ENCODE measurements at regions not wholly inside any gene's neighbourhood (a gene's known extent, or its start where the extent isn't known, plus 50 kb on each side); places are given as distances from the start of the nearest gene placed in this dataset.

- TF ChIP-seq POLR2A (IDR thresholded peaks at IDR 0.05; ENCODE audit: low read depth, low read length) (no peak), CTCF (IDR thresholded peaks at IDR 0.05; ENCODE audit: extremely low read depth in 1 of 2, insufficient read depth in 1 of 2, low read depth in 1 of 2, low read length in 2 of 2) (no peak), EZH2 (IDR thresholded peaks at IDR 0.05; ENCODE audit: borderline replicate concordance, low read depth, low read length, severe bottlenecking) (no peak), MAX (IDR thresholded peaks at IDR 0.05; ENCODE audit: insufficient read depth, insufficient read length) (no peak), POLR2AphosphoS5 (IDR thresholded peaks at IDR 0.05; ENCODE audit: insufficient read depth, low read depth, low read length) (no peak), MYC (IDR thresholded peaks at IDR 0.05; ENCODE audit: low read depth, low read length) (no peak)
Observed at GRCh38 chr1:90313778-90314177, 318.9 kb downstream of the ZNF326 start.

Measured in endothelial cell of umbilical vein (primary cell).